Suppressor macrophage treated with lipopolysaccharide for 1 hour (primary cell): ENCODE measurements at regions not wholly inside any gene's neighbourhood (a gene's known extent, or its start where the extent isn't known, plus 50 kb on each side); places are given as distances from the start of the nearest gene placed in this dataset.
"Not testable (repeated sequence)": the region's sequence is repeated elsewhere in the genome, so short reads cannot be mapped to it uniquely, and the experiment has no call there.

Experiments
- DNase-seq, 3 donors: peaks; one replicate each; pipeline ENCODE4 v3.0.0-alpha.2; 2020 to 2022

GRCh38 chr12:5096241-5096924, 52.7 kb downstream of the KCNA5 start:
- no peak for DNase-seq

- no peak for DNase-seq
Observed at GRCh38 chr12:5097786-5098185, 54.1 kb downstream of the KCNA5 start.

DNA sequence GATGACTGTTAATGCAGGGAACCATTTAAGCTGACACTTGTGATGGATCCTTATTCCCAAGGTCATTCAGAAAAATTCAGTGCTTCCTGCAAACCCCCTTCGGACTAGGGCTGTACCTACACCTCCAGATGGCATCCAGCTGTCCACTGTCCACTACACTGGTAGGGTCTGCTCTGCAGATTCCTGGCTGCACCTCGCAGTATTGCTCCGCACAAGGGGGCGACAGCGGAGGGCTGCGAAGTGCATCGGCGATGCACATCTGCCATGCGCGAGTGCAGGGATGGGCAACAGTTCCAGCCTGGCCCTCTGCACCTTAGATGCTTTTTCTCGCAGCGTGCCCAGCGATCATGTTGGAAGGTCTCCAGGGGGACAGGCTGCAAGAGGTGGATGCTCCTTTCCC, 55.5 kb downstream of the KCNA5 start:
- no peak for DNase-seq

- DNase-seq, result no peak
Observed at GRCh38 chr12:5099591-5099990, 55.9 kb downstream of the KCNA5 start.

- DNase-seq, result no peak
Observed at GRCh38 chr12:5101686-5102085, 58.0 kb downstream of the KCNA5 start.

DNA sequence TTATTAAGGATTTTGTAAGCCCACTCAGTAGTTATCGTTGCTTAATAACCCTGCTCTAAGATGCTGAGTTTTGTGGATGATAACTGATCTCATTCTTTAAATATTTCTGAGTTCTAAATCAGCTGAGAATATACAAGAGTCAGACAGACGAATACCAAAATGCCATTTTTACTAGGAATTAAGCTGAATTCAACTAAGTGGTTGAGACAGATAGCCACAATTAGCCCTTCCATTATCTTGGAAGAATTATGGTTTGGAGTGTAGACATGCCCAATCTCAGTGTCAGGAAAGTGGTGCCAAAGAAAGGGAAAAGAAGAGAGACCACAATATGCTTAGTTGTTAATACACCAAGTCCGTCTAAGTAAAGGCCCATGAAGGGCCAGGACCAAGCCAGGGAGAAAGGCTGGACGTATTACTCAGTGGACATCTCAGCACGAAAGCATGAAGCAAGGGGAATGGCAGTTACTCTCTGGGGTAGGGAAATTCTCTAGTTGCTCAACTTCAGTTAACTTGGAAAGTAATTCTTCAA, 58.6 kb downstream of the KCNA5 start:
- no peak for DNase-seq

DNA sequence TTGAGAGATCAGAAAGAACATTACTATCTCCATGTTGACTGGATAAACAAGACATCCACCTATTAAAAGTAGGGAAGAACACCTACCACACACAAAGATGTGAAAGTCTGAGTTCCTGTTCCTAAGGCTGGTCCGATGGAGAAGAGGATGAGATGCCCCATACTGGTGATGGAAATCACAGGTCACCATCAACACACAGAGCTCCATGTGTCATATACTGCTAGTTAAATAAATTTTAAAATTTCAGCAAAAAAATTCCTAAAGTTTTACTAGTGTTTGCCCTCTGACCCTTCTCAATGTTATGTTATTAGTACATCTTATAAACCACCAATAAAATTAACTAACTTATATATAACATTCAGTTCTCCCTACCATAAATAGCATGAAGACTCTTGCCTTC, 59.1 kb downstream of the KCNA5 start:
- no peak for DNase-seq

DNA sequence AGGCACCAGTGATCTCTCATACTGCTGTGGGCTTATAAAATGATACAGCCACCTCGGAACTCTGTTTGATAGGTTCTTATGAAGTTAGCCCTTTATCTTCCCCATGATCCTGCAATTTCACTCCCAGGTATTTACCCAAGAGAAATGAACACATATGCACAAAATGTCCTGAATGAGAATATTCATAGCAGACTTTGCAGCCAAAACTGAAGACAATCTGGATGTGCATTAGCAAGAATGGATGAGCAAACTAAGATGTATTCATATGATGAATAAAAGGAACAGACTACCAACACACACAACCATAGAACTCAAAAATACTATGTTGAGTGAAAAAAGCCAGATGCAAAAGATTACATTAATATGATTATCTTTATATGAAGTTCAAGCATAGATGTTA, 66.7 kb downstream of the KCNA5 start:
- no peak for DNase-seq

DNA sequence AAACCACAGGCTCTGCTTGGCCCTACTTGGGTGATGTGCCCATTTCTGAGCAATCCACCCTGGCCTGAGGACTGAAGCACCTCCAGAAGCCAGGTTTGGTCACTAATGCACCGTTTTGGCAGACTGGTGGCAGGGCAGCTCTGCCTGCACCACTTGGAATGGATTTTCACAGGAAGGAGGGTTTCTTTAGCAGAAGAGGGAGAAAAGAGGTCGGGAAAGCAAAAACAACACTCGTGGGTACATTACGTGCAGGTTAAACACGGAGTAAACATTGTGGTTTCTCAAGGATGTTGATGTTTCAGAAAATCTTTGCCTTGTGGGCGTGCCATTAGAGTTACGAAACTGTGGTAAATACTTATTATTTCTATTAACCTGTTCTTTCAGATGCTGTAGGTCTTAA, 70.8 kb downstream of the KCNA5 start:
- no peak for DNase-seq

- not testable (repeated sequence) for DNase-seq
Observed at GRCh38 chr12:5121784-5122183, 78.1 kb downstream of the KCNA5 start.

- DNase-seq, result not testable (repeated sequence)
Observed at GRCh38 chr12:5122256-5122831, 78.7 kb downstream of the KCNA5 start.

GRCh38 chr12:5123921-5124320, 80.2 kb downstream of the KCNA5 start:
- DNase-seq, result no peak

DNA sequence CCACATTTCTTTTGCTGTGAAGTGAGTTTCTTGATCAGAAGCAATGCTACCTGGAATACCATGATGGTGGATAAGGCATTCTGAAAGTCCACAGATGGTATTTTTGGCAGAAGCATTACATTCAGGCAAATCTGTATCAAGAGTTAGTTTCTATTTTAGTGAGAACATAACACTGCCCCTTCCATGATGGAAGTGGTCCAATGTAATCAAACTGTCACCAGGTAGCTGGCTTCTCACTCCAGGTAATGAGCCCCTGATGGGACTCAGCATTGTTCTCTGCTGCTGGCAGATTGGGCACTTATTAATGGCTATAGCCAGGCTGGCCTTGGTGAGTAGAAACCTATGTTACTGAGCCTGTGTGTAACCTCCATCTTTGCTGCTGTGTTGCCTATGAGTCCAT, 80.7 kb downstream of the KCNA5 start:
- DNase-seq, result no peak

DNA sequence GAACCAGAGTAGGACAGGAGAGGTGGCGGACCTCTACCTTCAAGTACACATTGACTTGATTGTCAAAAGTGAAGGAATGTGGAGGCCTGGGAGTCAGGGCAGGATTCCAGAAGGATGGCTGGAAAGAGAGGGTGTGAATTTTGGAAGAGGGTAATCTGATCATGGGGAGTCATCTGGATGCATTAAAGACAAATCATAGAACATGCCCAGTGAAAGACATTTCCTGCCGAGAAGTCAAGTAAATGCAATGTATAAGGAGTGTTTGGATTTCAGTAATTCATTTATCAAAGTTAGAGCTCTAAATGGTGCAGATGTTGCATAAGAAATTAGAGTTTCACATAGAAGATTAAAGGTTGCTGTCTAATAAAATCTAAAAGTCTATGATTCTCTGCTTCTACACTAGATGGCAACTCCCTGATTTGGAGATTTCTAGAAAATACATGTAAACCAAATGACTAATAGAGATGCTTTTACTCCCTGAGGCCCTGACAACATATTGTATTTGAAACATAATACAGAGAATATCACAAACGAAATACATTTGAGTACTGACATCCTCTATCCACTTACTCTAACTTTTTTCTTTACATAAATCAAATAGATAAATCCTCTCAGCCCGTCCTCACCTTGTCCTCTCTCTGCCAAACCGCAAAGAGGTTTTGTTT, 91.3 kb downstream of the KCNA5 start:
- no peak for DNase-seq

DNA sequence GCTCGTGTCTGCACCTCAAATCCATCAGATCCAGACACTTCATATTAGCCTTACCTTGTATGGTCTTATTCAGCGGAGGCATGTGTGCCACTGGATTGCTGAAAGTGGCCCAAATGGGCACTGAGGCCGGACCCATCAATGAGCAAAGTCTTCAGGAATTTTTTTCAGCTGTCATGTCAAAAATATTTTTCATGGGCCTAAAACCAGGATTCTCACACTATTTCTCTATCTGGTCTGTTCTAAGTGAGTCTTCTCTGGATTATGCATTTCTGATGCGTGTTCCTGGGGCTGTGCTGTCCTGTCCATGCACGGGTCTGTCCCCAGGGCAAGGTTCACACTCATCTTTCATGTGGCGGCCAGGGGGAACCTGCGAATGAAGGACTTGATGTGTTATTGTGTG, 94.6 kb downstream of the KCNA5 start:
- DNase-seq, result no peak

DNA sequence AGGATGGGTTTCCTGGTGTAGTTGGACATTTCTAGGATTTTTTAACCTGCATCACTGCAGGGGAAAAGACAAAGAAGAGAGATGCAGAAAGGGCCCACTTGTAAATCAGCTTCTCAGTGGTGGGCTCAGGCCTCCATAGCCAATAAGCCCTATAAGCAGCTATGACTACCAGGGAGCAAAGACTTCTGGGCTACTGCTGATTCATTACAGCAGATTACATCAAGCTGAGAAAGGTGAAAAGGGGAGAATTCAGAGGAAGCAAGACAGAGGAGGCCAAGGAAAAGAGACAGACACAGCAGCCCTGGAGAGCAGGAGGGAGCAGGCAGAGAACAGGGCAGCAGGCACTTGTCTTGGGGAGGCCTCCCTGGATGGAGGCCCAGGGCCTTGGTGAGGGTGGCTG, 95.2 kb downstream of the KCNA5 start:
- DNase-seq, result no peak

DNA sequence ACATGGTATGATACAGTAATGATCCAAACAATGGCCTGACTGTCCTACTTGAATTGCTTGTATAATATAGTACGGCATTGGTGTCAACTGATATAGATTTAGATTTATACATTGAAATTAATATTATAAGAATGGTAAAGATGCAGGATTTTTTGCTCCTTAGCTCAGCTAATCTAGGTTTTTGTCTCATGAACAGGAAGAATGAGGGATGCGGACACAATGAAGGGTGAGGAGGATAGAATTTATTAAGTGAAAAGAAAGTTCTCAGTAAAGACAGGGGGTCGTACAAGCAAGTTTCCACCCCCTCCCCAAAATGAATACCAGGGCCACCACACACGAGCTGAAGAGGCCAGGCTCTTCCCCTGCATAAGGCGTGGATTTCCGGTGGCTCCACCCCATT, 96.1 kb downstream of the KCNA5 start:
- DNase-seq, result no peak

DNA sequence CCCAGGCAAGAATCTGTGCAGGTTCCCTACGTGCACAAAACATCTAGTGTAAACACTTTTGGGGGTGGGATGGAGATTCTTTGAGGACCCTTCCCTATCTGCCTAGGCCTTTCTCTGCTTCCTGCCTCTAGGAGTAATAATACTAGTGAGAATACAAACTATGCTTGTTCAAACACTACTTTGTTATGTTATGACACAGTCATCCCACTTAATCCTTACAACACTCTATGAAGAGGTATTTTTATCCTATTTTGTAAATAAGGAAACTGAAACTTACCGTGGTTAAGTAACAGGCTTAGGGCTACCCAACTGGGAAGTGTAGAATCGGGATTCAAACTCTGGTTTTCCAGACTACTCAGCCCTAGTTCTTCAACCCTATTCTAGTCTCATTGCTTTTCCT, 96.5 kb downstream of the KCNA5 start:
- DNase-seq, result peak; percentile 27 to 43 (median 41)

DNA sequence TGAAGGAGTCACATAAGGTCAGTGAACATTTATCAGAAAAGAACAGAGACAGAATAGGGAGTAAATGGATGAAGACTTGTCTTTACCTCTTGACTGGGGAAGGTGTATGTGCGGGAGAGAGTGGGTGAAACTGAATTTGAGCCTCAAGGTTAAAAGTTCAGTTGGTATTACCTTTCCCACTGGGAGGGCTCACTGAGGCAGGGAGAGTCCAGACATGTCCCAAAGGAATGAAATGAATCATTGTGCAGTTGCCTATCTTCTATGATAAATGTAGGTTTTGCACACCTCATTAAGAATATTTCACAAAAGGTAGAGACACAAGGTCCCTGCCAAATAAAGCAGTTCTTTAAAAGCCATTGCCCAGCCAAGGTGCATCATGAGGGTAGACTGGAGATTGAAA, 105.2 kb downstream of the KCNA5 start:
- DNase-seq, result no peak

- DNase-seq, result no peak
Observed at GRCh38 chr12:5154091-5154490, 110.4 kb downstream of the KCNA5 start.

- DNase-seq, result no peak
Observed at GRCh38 chr12:5155866-5156265, 112.2 kb downstream of the KCNA5 start.

DNA sequence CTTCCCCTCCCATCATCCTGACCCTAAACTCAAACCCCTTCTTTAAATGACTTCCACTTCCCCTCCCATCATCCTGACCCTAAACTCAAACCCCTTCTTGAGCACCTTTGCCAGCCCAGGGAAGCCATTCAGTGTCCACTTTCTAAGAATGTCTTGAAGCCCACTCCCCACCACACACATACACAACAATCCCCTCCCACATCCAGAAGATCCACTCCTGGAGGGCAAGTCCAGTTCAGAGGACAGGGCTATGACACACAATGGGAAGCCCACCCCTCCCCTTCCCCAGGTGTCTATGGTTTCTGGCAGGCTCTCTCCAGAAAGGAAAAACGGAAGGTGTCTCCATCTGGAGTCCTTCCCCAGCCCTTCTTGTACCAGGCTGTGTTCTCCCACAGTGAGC, 117.1 kb downstream of the KCNA5 start:
- DNase-seq, result no peak

DNA sequence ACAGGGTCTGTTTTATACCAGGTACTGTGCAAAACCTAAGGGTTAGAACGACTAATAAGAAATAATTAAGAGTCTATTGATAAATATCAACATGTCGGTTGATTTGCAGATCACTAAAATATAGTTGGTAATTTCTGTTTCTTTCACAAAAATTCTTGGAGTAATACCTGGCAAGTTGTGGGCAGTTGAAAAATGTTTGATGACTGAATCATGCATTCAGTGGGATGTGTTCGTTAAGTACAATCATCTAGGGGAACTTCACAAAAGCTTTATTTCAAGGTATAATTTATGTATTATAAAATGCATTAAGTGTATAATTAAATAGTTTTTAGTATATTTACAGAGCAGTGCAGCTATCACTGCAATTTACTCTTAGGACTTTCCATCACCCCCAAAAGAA, 120.0 kb downstream of the KCNA5 start:
- no peak for DNase-seq

GRCh38 chr12:5165296-5165970, 121.8 kb downstream of the KCNA5 start:
- DNase-seq, result no peak
